Esophagus (tissue), 2 donors: ENCODE measurements at regions not wholly inside any gene's neighbourhood (a gene's known extent, or its start where the extent isn't known, plus 50 kb on each side); places are given as distances from the start of the nearest gene placed in this dataset.

Experiments used
- H3K27ac ChIP-seq, 2 donors: one replicate each; pipeline ENCODE4 v1.5.1; 2013; ENCODE audit warnings: low read depth in 2 of 2, mild to moderate bottlenecking in 2 of 2, inconsistent platforms in 1 of 2, low read length in 1 of 2, moderate library complexity in 1 of 2
- H3K27me3 ChIP-seq, 2 donors: one replicate each; pipeline ENCODE4 v1.6.1; 2013; ENCODE audit warnings: low read length in 2 of 2, control low read depth in 1 of 2, mild to moderate bottlenecking in 1 of 2; ENCODE audit not compliant: insufficient read depth in 2 of 2, control insufficient read depth in 1 of 2
- H3K36me3 ChIP-seq, 2 donors: one replicate each; pipeline ENCODE4 v1.6.1; 2013; ENCODE audit warnings: low read length in 1 of 2; ENCODE audit not compliant: control insufficient read depth in 2 of 2, insufficient read depth in 2 of 2
- H3K4me1 ChIP-seq, 2 donors: one replicate each; pipeline ENCODE4 v1.6.1; 2013; ENCODE audit warnings: low read length in 1 of 2; ENCODE audit not compliant: control insufficient read depth in 2 of 2, insufficient read depth in 2 of 2
- H3K4me3 ChIP-seq, 2 donors: one replicate each; pipeline ENCODE4 v1.5.1; 2013; ENCODE audit warnings: low read length in 2 of 2, mild to moderate bottlenecking in 2 of 2, low read depth in 1 of 2, moderate library complexity in 1 of 2
- H3K9me3 ChIP-seq, 2 donors: one replicate each; pipeline ENCODE4 v1.6.1; 2013; ENCODE audit warnings: mild to moderate bottlenecking in 2 of 2, low read depth in 1 of 2, low read length in 1 of 2, moderate library complexity in 1 of 2; ENCODE audit not compliant: control insufficient read depth in 2 of 2, insufficient read depth in 1 of 2
- WGBS, 2 donors: extraction: QIAGEN DNeasy Blood & Tissue Kit; methylation state at CpG; one replicate each; pipeline ENCODE4 v1.1.7; 2013; 5-methylcytosine and 5-hydroxymethylcytosine counted together
- donor health status: healthy with polysubstance abuse.
- donor health status: Bipolar disorder and iron deficiency.

DNA sequence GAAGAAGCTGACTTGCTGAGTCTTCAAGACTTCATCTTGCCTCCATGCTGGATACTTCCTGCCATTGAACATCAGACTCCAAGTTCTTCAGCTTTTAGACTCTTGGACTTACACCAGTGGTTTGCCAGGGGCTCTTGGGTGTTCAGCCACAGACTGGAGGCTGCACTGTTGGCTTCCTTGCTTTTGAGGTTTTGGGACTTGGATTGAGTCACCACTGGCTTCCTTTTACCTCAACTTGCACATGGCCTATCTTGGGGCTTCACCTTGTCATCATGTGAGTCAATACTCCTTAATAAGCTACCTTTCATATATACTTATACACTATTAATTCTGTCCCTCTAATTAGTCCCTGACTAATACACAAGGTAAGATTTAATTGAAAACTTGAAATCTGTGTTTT lies 361.7 kb upstream of the SEMA3C start:
- Histone ChIP-seq H3K4me1 (no peaks in the 10 kb centered on the region), H3K27ac (no peak overlapping the region), H3K36me3 (no peaks in the 10 kb centered on the region), H3K27me3 (no peaks in the 10 kb centered on the region), H3K9me3 (no peaks in the 10 kb centered on the region), H3K4me3 (no peak overlapping the region)

DNA sequence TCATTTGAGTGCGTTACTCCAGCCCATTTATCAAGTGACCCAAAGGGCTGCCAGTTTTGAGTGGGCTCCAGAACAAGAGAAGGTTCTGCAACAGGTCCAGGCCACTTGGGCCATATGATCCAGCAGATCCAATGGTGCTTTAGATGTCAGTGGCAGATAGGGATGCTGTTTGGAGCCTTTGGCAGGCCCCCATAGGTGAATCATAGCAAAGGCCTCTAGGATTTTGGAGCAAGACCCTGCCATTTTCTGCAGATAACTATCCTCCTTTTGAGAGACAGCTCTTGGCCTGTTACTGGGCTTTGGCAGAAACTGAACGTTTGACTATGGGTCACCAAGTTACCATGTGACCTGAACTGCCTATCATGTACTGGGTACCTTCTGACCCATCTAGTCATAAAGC lies 358.8 kb upstream of the SEMA3C start:
- Histone ChIP-seq H3K27ac (no peak overlapping the region), H3K27me3 (no peaks in the 10 kb centered on the region), H3K4me3 (no peak overlapping the region), H3K36me3 (no peaks in the 10 kb centered on the region), H3K9me3 (no peaks in the 10 kb centered on the region), H3K4me1 (no peaks in the 10 kb centered on the region)
- WGBS, 2 donors = 70 to 79% methylated on average over 2 of the region's 2 CpGs

DNA sequence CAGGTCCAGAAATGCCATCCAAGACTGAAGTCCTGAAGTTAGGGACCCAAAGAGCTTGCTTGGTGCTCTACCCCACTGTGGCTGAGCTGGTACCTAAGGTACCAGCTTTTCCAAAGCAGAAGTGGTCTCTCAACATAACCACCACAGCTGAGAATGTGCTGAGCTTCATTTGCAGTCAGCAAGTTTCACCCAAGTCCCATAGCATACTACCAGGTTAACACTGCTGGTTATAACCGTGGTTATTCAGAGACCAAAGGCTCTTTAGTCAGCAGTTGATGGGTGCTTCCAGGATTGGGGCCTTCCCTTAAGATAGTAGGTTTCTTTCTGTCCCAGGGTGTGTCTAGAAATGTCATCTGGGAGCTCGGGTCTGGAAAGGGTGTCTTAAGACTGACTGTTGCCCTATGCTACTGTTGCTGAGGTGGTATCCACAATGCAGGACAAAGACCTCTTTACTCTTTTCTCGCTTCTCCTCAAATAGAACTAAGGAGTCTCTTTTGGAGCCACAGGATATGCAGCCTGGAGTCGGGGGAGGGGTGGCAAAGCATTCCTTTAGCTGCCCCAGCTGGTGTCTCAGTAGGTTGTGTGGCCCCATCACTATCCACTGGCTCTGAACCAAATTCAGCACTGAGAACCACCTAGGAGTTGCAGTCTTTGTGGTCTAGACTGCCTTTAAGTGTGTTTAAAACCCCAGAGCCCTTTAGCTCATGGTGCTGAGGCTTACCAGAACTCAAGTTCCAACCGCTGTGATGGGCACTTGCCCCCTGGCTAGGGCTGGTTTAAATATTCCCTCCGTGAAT lies 354.9 kb upstream of the SEMA3C start:
- no peaks in the 10 kb centered on the region for H3K9me3 ChIP-seq
- no peak overlapping the region for H3K4me3 ChIP-seq
- 72 to 79% methylated on average over 6 of the region's 6 CpGs for WGBS, 2 donors
- H3K27me3 ChIP-seq = no peaks in the 10 kb centered on the region
- H3K36me3 ChIP-seq = no peaks in the 10 kb centered on the region
- H3K27ac ChIP-seq = no peak overlapping the region
- H3K4me1 ChIP-seq = no peaks in the 10 kb centered on the region

DNA sequence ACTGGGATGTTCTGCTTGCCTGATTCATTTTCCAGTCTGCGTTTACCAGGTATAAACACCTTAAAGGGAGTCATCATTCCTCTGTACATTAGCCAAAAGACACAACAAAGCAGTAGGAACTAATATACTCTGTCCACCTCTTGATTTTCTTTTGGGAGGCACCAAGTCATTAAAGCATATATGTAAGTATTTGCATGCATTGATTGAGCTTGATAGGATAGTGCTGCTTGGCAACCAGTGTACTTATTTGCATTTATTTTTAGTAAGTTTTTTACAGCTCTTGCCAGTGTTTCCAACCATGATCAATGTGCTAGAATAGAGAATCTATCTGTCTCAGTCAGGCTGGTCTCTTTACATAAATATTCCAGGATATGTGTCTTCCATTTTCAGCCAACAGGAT lies 353.3 kb upstream of the SEMA3C start:
- H3K4me3 ChIP-seq = no peak overlapping the region
- no peaks in the 10 kb centered on the region for H3K36me3 ChIP-seq
- no peak overlapping the region for H3K27ac ChIP-seq
- H3K27me3 ChIP-seq = no peaks in the 10 kb centered on the region
- H3K9me3 ChIP-seq = no peaks in the 10 kb centered on the region
- WGBS, 2 donors = 72 to 88% methylated on average over 1 of the region's 1 CpG
- no peaks in the 10 kb centered on the region for H3K4me1 ChIP-seq

DNA sequence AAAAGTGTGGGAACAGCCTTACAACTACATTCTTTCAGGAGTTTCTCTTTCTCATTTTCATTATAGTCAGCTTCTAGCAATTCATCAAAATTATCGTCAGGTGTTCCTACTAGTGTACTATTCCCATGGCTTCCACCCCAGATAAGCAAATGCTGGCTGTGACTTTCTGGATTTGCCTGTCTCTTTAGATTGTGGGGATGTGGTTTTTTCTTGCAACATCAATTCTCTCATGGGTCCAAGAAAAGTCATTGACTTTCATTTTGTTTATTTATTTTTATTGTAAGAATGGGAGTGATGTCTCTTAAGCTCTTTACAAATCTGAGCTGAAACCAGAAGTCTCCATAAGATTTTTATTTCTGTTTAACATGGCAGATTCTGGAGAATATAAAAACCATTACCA lies 349.7 kb upstream of the SEMA3C start:
- no peaks in the 10 kb centered on the region for H3K4me1 ChIP-seq

DNA sequence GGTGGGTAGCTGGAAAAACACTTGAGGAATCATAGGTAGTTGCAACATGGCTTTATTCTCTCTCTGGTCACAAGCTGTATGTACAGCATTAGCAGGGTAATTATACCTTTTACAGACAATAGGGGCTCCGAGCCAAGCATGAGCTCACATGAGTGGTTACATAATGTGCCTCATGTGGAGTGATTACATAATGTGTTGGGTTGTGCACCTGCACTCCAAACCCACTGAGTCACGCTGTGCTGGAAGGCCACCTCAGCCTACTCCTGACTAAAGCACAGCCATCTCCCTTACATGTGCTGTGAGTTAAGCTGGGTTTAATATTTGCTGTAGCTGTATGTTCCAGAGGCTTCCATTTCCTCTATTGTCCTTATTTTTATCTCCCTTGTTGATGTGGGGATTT lies 348.7 kb upstream of the SEMA3C start:
- whole genome bisulfite sequencing, 2 donors = 40 to 55% methylated on average over 2 of the region's 2 CpGs
- H3K36me3 ChIP-seq = no peaks in the 10 kb centered on the region
- H3K9me3 ChIP-seq = no peaks in the 10 kb centered on the region
- no peaks in the 10 kb centered on the region for H3K4me1 ChIP-seq
- H3K27me3 ChIP-seq = no peaks in the 10 kb centered on the region
- H3K4me3 ChIP-seq = no peak overlapping the region
- no peak overlapping the region for H3K27ac ChIP-seq

More for the DNA sequence above, 349.7 kb upstream of the SEMA3C start:
- Histone ChIP-seq H3K27ac (no peak overlapping the region), H3K27me3 (no peaks in the 10 kb centered on the region), H3K9me3 (no peaks in the 10 kb centered on the region), H3K4me3 (no peak overlapping the region), H3K36me3 (no peaks in the 10 kb centered on the region)
- 82 to 95% methylated on average over 1 of the region's 1 CpG for WGBS, 2 donors

DNA sequence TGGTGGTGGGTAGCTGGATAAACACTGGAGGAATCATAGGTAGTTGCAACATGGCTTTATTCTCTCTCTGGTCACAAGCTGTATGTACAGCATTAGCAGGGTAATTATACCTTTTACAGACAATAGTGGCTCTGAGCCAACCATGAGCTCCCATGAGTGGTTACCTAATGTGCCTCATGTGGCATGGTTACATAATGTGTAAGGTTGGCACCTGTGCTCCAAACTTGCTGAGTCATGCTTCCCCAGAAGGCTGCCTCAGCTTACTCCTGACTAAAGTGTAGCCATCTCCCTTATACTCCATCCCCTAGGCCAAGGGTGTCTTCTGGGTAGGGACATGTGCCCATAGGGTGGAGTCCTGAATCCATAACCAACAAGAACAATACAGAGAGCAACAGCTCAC lies 345.3 kb upstream of the SEMA3C start:
- Histone ChIP-seq H3K9me3 (no peaks in the 10 kb centered on the region), H3K36me3 (no peaks in the 10 kb centered on the region), H3K27me3 (no peaks in the 10 kb centered on the region), H3K27ac (no peak overlapping the region), H3K4me3 (no peak overlapping the region), H3K4me1 (no peaks in the 10 kb centered on the region)

DNA sequence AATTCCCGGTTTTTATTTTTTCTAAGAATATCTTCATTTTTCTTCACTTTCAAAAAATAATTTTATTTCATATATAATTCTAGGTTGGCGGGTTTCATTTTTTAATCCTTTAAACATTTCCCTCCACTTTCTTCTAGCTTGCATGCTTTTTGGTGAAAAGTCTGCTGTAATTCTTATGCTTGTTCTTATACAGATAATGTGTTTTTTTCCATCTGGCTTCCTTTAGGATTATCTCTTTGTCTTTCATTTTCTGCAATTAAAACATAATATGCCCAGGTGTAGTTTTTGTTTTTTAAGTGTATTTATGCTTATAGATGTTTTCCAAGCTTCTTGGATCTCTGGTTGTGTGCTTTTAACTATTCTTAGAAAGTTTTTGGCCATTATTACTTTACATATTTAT lies 341.3 kb upstream of the SEMA3C start:
- WGBS, 2 donors = 94 to 99% methylated on average over 2 of the region's 2 CpGs
- Histone ChIP-seq H3K9me3 (no peaks in the 10 kb centered on the region), H3K36me3 (no peaks in the 10 kb centered on the region), H3K27ac (no peak overlapping the region), H3K4me3 (no peak overlapping the region), H3K27me3 (no peaks in the 10 kb centered on the region), H3K4me1 (no peaks in the 10 kb centered on the region)

DNA sequence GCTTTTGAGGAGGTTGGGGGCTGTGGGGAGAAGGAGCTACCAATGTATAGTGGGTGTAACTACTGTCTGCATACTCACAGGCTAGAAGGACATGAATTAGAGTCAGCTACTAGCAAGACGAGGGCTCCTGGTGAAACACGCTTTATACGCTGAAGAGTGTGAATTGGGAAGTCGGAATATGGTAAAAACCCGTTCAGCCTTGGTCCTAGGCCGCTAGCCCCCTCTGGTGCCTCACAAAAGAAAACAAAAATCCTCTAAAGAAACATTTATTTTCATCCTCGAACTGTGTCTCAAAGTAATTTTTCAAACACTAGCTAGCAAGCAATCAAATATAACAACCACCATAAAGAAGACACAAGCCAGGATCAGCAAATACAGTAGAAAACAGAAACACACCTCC lies 338.1 kb upstream of the SEMA3C start:
- no peak overlapping the region for H3K27ac ChIP-seq
- H3K27me3 ChIP-seq = no peaks in the 10 kb centered on the region
- no peak overlapping the region for H3K4me3 ChIP-seq
- no peaks in the 10 kb centered on the region for H3K9me3 ChIP-seq
- no peaks in the 10 kb centered on the region for H3K36me3 ChIP-seq
- no peaks in the 10 kb centered on the region for H3K4me1 ChIP-seq
- WGBS, 2 donors = 58 to 62% methylated on average over 7 of the region's 7 CpGs

DNA sequence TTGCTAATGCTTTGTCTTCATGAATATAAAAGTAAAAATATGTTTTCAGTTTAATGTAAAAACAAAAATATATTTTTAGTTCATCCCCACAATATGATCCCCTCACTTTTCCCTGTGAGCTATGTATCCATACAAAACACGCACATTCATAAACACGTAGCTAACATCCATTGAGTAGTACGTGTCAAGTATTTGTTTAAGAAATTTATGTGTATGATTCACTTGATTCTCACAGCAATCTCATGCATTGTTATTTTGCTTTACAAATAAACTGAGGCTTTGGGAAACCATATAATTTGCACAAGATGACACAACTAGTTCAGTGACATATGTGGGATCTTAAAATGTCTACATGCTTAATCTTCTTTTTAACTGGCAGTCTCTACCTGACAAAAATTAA lies 329.6 kb upstream of the SEMA3C start:
- WGBS, 2 donors = 83 to 94% methylated on average over 3 of the region's 3 CpGs
- Histone ChIP-seq H3K36me3 (no peaks in the 10 kb centered on the region), H3K4me1 (no peaks in the 10 kb centered on the region), H3K27ac (no peak overlapping the region), H3K9me3 (no peaks in the 10 kb centered on the region), H3K27me3 (no peaks in the 10 kb centered on the region), H3K4me3 (no peak overlapping the region)
